PFSK-1 (cell line): ENCODE measurements at regions not wholly inside any gene's neighbourhood (a gene's known extent, or its start where the extent isn't known, plus 50 kb on each side); places are given as distances from the start of the nearest gene placed in this dataset.

Experiments
- FOXP2 ChIP-seq: optimal IDR thresholded peaks from 2 replicates; pipeline ENCODE3; 2011; ENCODE audit warnings: borderline replicate concordance, control low read depth, inconsistent platforms; ENCODE audit not compliant: insufficient read depth; ENCODE audit errors: extremely low read length, extremely low read depth
- POLR2AphosphoS5 ChIP-seq: IDR thresholded peaks from 2 replicates; pipeline ENCODE4 v1.6.1; 2012; ENCODE audit warnings: low read depth, mild to moderate bottlenecking, control low read depth, low read length, moderate library complexity
- REST ChIP-seq, 2 experiments: IDR thresholded peaks; 2 replicates each; pipeline versions ENCODE4 v1.6.1 to v1.8.0; 2011 to 2012; ENCODE audit warnings: low read depth in 2 of 2, low read length in 2 of 2, control low read depth in 1 of 2, inconsistent platforms in 1 of 2, mild to moderate bottlenecking in 1 of 2, moderate library complexity in 1 of 2; ENCODE audit not compliant: insufficient read depth in 1 of 2
- SIN3A ChIP-seq: IDR thresholded peaks from 2 replicates; pipeline ENCODE4 v1.6.1; 2012; ENCODE audit warnings: mild to moderate bottlenecking, low read length, moderate library complexity, borderline replicate concordance; ENCODE audit not compliant: insufficient read depth
- TAF1 ChIP-seq: IDR thresholded peaks from 2 replicates; pipeline ENCODE4 v1.6.1; 2012; ENCODE audit warnings: low read length, control low read depth, borderline replicate concordance; ENCODE audit not compliant: insufficient read depth

- TF ChIP-seq POLR2AphosphoS5 (no peak), TAF1 (no peak), SIN3A (no peak), REST (IDR thresholded peaks at IDR 0.05; ENCODE audit: insufficient read depth in 1 of 2, low read depth in 2 of 2, low read length in 2 of 2) (no peak), FOXP2 (no peak)
Measured at GRCh38 chr4:126113058-126113457, 798.3 kb downstream of the FAT4 start.
